NCI-H146 treated with DMSO at 0.1 percent for 48 hours (cell line): ENCODE measurements at regions not wholly inside any gene's neighbourhood (a gene's known extent, or its start where the extent isn't known, plus 50 kb on each side); places are given as distances from the start of the nearest gene placed in this dataset.
A peak's percentile ranks its signal among the peaks of the same experiment; 100 is the strongest.

Experiments
- DNase-seq: peaks from one replicate; lab custom pipeline; 2025; ENCODE audit not compliant: unreplicated experiment; lab: John Stamatoyannopoulos, UW

DNA sequence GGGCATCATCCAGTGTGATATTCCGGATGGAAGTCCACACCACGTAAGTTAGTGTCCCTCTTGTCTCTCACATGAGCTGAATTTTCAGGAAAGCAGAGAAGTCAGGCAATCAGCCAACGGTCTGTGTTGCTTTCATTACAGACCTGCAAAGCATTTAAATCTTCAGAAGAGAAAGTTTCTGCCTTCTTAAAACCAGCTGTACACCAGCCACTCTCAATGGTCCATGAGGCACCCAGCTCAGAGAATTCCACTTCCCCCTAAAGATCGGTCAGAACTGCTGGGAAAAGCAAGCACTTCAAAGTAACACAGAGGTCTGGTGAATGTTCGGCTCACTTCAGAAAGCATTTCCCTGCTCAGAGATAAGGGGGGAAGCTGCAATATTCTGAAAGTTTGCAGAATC lies 903.7 kb downstream of the EPHA3 start:
- no peak for DNase-seq

DNA sequence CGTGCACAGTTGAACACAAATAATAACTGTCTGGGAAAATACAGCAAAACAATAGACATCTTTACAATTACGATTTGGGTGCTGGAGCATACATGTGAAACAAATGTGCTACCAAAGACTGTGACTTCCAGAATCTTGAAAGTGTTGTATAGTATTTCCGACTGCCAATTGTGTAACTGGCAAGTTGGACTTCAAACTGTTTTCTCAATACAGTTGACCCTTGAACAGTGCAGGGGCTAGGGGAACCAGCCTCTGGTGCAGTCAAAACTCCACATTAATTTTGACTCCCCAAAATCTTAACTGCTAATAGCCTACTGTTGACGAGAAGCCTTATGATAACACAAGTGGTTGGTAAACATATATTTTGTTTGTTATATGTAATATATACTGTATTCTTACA lies 904.2 kb downstream of the EPHA3 start:
- no peak for DNase-seq

DNA sequence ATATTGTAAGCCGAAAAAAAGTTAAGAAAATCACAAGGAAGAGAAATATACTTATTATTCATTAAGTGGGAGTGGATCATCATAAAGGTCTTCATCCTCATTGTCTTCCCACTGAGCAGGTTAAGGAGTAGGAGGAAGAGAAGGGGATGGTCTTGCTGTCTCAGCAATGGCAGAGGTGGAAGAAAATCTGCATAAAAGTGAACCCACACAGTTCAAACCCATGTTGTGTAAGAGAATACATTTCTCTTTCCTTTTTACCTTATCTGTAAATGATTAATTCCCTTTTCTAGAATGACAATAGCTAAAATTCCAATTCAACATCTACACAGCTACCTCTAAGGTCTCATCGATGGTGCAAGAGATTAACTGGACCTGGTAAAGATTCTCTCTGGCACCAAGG lies 904.6 kb downstream of the EPHA3 start:
- no peak for DNase-seq

DNA sequence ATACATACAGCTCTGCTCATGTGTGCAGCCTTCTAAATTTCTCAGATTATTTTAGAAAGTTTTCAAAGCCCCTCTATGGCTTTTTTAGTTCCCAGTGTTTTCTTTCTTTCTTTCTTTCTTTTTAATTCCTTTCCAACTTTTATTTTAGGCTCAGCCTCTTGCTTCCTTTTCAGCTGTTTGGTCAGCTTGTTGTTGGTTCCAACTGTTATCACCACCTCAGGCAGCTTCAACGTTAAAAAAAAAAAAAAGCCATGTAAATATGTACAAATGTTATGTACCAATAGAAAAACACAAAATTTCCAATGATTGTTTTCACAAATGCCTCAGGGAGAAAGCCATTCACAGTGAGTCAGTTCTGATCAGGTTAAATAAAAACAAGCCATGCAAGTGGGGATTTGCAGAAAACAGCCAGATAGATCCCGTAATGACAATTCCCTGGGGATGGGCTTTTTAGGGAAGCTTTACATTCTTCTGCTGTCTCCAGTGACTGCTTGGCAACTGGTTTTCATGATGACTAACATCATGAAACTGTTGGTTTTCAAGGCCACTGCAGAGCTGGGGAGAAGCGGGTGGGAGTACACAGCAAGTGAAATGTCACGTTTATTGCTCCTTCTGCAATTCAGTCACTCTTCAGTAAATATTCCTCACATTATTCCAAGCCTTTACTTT lies 908.4 kb downstream of the EPHA3 start:
- DNase-seq: no peak

DNA sequence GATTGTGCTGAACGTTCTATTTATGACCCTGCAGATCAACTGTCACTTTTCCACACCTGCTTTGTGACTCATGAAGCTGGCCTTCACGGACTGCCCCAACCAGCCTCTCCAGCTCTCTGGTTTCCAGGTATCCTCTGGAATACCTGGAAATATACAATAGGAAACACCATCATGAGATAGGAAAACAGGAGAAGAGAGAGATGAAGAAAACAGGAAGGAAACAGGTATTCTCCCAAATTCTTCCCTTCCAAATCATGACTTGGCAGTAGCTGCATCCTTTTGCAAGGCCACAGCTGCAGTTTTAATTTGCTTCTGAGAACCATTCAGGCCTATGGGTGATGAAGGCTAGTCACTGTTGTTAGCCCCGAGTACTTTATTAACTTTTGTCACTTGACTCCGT lies 909.1 kb downstream of the EPHA3 start:
- no peak for DNase-seq

DNA sequence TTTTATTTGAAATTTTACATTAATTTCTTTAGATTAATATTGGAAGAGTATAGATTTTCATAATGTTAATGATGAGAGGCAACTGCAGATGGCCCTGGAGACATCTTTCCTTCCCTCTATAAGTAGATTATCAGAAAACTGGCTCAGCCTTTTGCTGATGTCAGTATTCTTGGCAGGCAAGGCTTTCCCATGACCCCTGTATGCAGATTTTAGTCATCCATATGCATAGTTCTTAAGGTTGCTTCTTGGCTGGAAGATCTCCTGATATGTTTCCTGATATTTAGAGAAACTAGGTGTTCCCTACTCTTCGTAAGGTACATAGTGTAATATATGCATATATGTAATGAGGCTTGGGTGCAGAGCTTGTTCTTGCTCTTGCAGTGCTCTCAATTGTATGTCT lies 911.4 kb downstream of the EPHA3 start:
- no peak for DNase-seq

DNA sequence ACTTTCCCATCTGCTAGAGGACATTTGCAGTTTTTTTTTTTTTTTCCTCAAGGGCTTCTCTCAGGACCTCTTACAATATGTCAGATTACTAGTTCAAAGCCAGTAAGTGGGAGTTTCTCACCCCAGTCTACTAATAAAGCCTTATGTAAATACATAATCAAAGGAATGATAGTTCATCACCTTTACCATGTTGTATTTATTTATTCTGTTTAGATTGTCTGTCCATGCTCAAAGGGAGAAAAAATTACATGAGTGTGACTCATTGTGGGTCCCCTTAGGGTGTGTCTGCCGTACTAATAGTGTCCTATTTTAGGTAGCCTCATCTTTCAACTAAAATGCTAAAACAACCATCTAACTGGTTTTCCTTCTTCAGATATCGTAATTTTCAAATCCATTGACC lies 917.6 kb downstream of the EPHA3 start:
- no peak for DNase-seq

DNA sequence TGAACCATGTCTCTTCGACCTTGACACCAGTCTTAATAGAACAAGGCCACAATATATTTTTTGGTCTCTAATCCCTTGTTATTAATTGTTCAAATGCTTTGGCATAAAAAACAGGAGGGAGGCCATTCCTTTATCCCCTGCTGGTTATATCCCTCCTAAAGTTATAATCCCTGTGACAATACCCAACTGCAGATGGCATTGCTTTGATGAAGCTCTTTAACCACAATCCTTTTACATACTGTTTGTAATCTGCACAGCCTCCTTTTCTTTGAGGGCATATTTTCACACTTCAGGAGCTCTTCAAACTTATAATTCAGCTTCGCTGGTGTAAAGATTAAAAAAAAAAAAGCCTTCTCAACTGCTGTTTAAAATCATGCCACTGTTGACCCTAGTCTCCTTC lies 919.0 kb downstream of the EPHA3 start:
- DNase-seq: no peak

DNA sequence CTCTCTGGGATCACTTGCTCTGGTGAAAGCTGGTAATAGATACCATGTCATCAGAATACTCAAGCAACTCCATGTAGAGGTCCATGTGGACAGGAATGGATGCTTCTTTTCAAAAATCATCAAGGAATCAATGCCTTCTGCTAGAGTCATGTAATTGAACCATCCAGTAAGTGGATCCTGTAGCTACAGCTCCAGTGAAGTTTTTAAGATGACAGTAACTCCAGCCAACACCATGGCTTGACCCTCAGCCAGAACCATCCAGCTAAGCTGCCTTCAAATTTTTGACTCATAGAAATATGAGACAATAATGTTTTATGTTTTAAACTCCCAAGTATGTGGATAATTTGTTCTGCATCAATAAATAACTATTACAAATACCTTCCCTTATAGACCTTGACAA lies 923.7 kb downstream of the EPHA3 start:
- DNase-seq: no peak

DNA sequence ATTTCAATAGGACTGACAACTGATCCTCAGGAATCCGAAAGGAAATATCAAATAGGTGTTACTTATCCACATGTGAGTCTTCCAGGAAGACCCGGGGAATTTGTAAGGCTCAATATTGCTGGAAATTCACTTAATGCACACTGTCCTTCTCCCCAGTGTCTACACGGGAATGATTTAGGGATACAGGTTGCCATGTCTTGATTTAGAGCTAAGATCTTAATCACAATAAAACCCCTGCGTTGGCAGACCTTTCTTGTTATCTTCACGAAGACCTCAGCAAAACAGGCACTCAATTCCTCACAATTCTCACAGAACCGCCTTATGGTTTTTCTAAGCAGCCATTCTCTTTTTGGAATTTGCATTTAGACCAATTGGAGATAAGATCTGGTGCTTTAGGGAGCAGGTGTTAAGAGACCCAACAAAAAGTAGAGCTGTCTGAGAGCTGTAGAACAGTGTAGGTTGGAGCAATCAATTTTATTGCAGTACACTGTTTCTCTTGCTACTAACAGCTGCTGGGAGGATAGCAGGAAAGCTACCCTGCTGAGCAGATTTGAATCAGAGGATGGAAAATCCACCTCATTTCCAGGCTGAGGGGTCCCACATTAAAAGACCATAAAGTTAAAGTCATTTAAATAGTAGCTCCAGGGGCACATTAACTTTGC lies 925.7 kb downstream of the EPHA3 start:
- DNase-seq: peak; percentile 84

DNA sequence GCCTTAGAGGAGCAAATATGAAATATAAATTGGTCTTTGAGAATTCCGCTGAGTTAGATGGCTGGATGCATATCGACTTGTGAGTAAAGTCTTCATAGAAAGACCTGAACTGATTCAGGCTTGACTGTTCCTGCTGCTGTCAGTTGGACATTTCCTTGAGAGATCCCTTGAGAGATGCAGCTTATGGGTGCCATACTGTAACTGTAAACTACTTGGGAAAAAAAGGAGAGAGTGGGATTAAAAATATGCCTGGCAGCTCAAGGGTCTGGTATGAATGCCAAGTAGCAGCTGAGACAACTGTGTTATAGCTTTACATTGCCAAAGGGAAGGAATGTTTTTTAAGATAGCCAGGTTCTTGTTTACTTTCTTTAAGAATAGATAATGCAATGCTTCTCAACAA lies 926.6 kb downstream of the EPHA3 start:
- no peak for DNase-seq

DNA sequence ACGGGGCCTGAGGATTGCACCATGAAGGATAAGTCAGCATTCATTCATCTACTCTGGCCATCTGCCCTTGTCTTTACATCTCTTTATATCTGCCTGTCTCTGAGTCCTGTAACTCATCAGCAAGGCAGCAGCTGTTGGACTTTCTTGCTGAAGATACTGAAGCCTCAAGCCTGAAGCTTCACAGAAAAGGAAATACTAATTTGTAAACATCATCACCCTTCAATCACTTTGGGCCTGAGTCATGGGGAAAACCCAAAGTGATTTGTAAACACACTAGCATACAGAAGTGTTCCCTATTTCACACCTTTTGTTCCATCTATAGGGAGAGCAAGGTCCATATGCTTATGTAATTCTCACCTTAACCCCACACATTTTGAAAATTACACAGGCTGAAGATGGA lies 928.2 kb downstream of the EPHA3 start:
- DNase-seq: no peak

DNA sequence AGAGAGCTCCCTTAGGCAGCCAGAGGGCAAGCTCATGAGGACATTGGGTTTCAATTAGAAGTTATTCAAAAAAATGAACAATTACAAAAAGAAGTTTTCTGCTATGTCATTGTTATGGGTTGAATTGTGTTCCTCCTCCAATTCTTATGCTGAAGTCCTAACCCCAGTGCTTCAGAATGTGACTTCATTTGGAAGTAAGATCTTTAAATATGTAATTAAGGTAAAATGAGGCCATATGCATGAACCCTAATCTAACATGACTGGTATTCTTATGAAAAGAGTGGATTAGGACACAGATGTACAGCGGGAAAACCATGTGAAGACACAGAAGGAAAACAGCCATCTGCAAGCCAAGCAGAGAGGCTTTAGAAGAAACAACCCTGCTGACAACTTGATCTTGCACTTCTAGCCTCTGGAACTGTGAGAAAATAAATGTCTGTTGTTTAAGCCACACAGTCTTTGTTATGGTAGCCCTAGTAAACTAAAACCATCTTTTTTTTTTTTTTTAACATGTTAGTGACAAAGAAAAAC lies 929.6 kb downstream of the EPHA3 start:
- no peak for DNase-seq

DNA sequence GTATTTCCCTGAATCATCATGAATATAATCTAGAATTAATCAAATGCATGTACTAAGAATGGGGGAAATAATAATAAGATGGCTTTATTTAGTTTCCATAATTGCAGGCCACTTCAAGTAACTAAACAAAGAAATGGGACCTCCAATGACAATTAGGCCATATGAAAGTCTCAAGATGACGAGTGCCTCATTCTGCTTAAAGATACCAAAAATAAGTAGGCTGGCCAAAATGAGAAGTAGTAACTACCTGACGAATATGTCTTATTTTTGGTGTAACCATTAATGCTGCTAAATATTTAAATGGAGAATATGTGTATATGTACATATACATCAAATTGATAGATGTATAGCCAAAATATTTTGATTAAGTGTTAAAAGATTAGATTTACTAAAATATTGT lies 932.6 kb downstream of the EPHA3 start:
- no peak for DNase-seq

DNA sequence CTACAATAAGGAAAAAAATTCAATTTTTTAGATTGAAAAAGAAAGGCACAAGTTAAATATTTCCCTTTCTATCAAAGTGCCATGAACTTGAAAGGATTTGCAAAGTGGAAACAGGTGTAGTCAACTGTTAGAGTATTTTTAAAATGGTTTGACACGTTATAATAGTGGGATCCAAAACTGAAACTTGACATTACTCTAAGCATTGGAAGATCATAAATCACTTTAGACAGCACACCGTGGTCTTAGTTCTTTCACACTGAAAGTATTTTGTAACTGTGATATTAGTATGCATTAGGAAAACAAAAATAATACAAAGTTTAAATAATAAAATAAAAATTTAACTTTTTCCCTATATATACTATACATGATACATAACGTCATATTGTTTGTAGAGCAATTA lies 933.1 kb downstream of the EPHA3 start:
- no peak for DNase-seq

DNA sequence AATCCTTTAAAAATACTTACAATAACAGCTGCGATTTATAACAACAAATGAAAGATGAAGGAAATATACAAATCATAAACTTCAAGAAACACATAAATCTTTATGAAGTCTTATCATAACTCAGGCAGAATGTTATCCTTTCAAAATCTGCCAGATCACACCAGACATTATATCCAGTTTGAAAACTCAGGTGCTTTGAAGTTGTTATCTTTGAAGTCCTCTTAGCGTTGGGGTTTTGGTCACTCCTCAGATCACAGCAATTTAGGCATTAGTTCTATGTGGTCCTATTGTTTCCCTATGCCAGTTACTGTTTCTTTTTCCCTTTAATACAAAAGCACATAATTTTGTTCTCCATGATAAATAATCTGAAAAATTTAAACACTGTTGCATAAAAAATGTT lies 934.6 kb downstream of the EPHA3 start:
- no peak for DNase-seq

DNA sequence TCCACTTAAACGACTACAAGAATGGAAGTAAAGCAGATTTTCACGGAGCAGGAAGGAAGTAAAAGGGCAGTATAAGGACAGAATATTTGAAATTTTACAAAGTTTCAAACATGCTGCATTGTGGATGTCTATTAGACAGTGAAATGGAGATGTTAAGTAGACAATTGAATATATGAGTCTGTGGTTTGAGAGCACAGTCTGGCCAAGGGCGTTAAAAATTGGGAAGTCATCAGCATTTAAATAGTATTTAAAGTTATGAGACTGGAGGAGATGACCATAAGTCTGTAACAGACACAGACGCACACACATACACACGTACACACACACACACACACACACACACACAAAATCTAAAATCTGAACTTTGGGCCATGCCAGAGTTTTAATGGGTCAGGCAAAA lies 935.9 kb downstream of the EPHA3 start:
- DNase-seq: no peak

DNA sequence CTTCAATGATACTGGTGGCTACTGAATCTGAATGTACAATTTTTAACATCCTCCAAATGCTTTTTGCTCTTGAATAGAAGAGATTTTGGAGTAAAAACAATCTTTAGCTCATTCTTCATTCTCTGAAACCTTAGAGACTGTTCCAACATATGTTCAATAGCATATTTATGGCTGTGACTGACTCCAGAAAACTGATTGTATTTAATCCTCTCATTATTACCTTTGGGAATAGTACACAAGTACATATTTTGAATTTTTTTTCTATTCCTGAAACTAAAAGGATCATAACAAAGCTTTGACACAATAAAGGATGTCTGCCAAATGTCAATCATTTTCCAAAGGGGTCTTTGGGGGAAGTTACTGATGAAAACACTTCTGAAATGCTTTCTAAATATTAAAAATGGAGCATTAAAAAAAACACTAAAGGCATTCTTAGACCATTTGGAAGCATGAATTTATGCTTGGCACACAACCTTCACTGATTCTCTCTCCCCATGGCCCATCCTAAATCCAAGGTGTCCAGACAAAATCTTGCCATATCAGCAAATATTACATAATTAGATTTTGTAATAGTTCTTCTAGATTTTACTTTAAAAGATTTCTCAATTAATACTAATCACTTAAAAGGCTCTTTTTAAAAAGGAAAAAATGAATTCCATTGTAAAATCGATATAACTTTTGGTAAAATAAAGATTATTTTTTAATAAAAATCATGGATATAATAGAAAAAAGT lies 936.8 kb downstream of the EPHA3 start:
- DNase-seq: no peak

DNA sequence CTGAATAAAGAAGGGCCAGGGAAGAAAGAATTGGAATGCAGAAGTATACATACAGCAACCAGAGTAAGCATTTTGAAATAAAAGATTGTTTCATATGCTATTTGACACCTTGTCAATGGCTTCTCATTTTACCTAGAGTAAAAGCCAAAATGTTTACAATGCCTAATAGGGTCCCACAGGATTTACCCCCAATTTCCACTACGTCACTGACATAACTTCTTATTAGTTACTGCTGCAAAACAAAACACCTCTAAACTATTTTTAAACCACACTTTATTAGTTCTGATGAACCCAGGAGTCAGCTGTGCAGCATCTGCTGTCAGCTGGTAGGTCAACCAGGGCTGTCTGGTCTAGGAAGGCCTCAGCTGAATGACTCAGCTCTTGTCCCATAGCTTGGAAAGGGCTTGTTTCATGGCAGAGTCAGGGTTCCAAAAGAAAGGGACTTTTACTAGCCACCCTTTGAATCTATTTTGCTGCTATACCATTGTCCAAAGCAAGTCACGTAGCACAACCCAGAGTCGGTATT lies 945.1 kb downstream of the EPHA3 start:
- DNase-seq: no peak

DNA sequence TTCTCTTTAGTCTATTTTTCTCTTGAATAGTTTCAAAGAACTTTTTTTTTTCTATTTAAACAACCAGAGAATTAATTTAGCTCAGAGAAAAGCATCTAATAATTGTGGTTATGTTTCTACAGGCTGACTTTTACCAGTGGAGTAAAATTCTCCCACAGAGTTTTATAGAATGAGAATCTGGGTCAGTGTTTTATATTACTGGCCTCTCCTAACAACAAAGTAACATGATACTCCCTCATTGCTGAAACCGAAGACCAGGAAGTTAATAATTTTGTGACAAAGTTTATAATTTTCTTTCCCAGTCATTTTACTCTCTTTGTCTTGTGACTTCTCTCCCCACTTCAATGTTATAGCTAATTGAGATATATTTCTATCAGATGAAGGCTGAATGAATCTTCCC lies 946.9 kb downstream of the EPHA3 start:
- no peak for DNase-seq

DNA sequence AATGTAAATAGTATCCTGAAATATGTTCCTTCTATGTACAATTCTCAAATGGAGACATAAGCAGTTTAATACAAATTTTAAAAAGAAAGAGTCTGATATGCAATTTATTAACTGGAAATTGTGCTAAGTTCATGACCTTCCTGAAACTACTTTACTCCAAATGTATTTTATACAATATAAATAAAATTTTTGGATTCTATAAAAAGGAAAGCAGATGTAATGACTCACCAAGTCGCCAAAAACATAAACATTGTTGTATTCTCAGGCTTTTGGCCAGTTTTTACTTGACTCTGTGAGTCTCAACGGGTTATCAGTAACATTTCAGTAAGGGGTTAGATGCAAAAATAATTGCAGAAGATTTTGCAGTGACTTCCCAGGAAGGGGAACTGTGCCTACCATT lies 948.2 kb downstream of the EPHA3 start:
- DNase-seq: no peak
